HCT116 (cell line): ENCODE measurements at regions not wholly inside any gene's neighbourhood (a gene's known extent, or its start where the extent isn't known, plus 50 kb on each side); places are given as distances from the start of the nearest gene placed in this dataset.

Experiments
- ATAC-seq: fragments of 200-7000 bp; cut with Tn5 transposase; 2 replicates; pipeline ENCODE4 v1.9.1; 2020; ENCODE audit warnings: mild to moderate bottlenecking, moderate library complexity
- BruUV-seq: library from RNA; stranded (reverse); fragments of 400-500 nt; replicated peaks from 2 replicates; lab custom pipeline; 2021; lab: Mats Ljungman, UMichigan
- CTCF ChIA-PET: fragments of 300-600 bp; sonication (Branson Sonifier 250); formaldehyde crosslinking; loops from one replicate; lab custom pipeline; 2021; ENCODE audit warnings: antibody characterized with exemption; lab: Charles Lee
- POLR2A ChIA-PET: fragments of 300-600, 350-600 bp; sonication (Branson Sonifier 250); formaldehyde crosslinking; loops from one replicate; lab custom pipeline; 2021; ENCODE audit warnings: antibody characterized with exemption; lab: Charles Lee
- RAD21 ChIA-PET, 2 experiments: fragments of 300-600 bp; sonication (Branson Sonifier 250); formaldehyde crosslinking; loops; one replicate each; lab custom pipeline; 2023; ENCODE audit warnings: low total read pairs in 2 of 2; ENCODE audit not compliant: uncharacterized antibody in 2 of 2, unreplicated experiment in 2 of 2, low non-redundant PET in 1 of 2; lab: Charles Lee
- DNase-seq: peaks from one replicate; pipeline ENCODE4 v3.0.0-alpha.2; 2010; ENCODE audit warnings: low read depth, low spot score
- H2AFZ ChIP-seq: fragments of 200-600 bp; shearing (Covaris generic), sonication (generic); 2 replicates; pipeline ENCODE4 v1.6.1; 2017; ENCODE audit warnings: low read depth, mixed run types, mixed read lengths, antibody characterized with exemption, low read length; ENCODE audit not compliant: poor library complexity, severe bottlenecking
- H3K27ac ChIP-seq: 2 replicates; pipeline ENCODE4 v1.5.1; 2012; ENCODE audit warnings: low read depth, low read length
- H3K27me3 ChIP-seq: fragments of 200-600 bp; sonication (generic); 2 replicates; pipeline ENCODE4 v1.6.1; 2016; ENCODE audit warnings: mixed run types, low read length, mixed read lengths; ENCODE audit not compliant: insufficient read depth
- H3K36me3 ChIP-seq, 2 experiments: fragments of 200-500 bp in 1 of 2; fragments of 200-600 bp in 1 of 2; sonication (Bioruptor generic) in 1 of 2; sonication (generic) in 1 of 2; 2 replicates each; pipeline versions ENCODE4 v1.5.1 to v1.6.1; 2014 to 2016; ENCODE audit warnings: low read length in 2 of 2, inconsistent platforms in 1 of 2, mixed read lengths in 1 of 2, mixed run types in 1 of 2; ENCODE audit not compliant: insufficient read depth in 2 of 2, control insufficient read depth in 1 of 2
- H3K4me1 ChIP-seq, 2 experiments: fragments of 200-600 bp in 1 of 2; sonication (generic) in 1 of 2; 2 replicates each; pipeline versions ENCODE4 v1.5.1 to v1.6.1; 2012 to 2017; ENCODE audit warnings: low read length in 2 of 2, inconsistent platforms in 1 of 2, mild to moderate bottlenecking in 1 of 2, mixed read lengths in 1 of 2, mixed run types in 1 of 2, moderate library complexity in 1 of 2; ENCODE audit not compliant: insufficient read depth in 2 of 2, control insufficient read depth in 1 of 2
- H3K4me2 ChIP-seq: fragments of 200-600 bp; sonication (generic); 2 replicates; pipeline ENCODE4 v1.6.1; 2017; ENCODE audit warnings: mixed run types, low read length, mixed read lengths
- H3K4me3 ChIP-seq, 2 experiments: fragments of 200-600 bp in 1 of 2; sonication (generic) in 1 of 2; replicated peaks in 1 of 2; 2 replicates each; pipeline ENCODE4 v1.5.1; 2011 to 2016; ENCODE audit warnings: low read length in 2 of 2, control low read depth in 1 of 2, low read depth in 1 of 2, mild to moderate bottlenecking in 1 of 2, mixed read lengths in 1 of 2, mixed run types in 1 of 2
- H3K79me2 ChIP-seq: fragments of 200-600 bp; sonication (generic); 2 replicates; pipeline ENCODE4 v1.6.1; 2017; ENCODE audit warnings: mild to moderate bottlenecking, mixed run types, low read length, moderate library complexity, mixed read lengths; ENCODE audit not compliant: insufficient read depth
- H3K9ac ChIP-seq: fragments of 200-600 bp; sonication (generic); 2 replicates; pipeline ENCODE4 v1.6.1; 2016; ENCODE audit warnings: low read length, mixed read lengths
- H3K9me2 ChIP-seq: fragments of 200-600 bp; sonication (generic), shearing (Covaris generic); 2 replicates; pipeline ENCODE4 v1.6.1; 2017; ENCODE audit warnings: mixed run types, mild to moderate bottlenecking, moderate library complexity; ENCODE audit not compliant: insufficient read depth
- H3K9me3 ChIP-seq, 2 experiments: fragments of 200-500 bp in 1 of 2; fragments of 200-600 bp in 1 of 2; sonication (Bioruptor generic) in 1 of 2; sonication (generic) in 1 of 2; 2 replicates each; pipeline ENCODE4 v1.6.1; 2014 to 2017; ENCODE audit warnings: low read length in 2 of 2, mixed read lengths in 2 of 2, inconsistent platforms in 1 of 2, low read depth in 1 of 2, mild to moderate bottlenecking in 1 of 2, mixed run types in 1 of 2, moderate library complexity in 1 of 2; ENCODE audit not compliant: control insufficient read depth in 1 of 2, insufficient read depth in 1 of 2
- H4K20me1 ChIP-seq: fragments of 200-600 bp; sonication (generic), shearing (Covaris generic); 2 replicates; pipeline ENCODE4 v1.6.1; 2017; ENCODE audit warnings: mixed run types, mild to moderate bottlenecking, moderate library complexity; ENCODE audit not compliant: insufficient read depth
- CBX3 ChIP-seq: IDR thresholded peaks from 2 replicates; pipeline ENCODE4 v1.6.1; 2012; ENCODE audit warnings: low read depth
- CEBPB ChIP-seq: IDR thresholded peaks from 2 replicates; pipeline ENCODE4 v1.6.1; 2012; ENCODE audit warnings: low read depth
- CTCF ChIP-seq, 3 experiments: fragments of 200-600 bp in 1 of 3; sonication (generic) in 1 of 3; IDR thresholded peaks in 2 of 3; conservative IDR thresholded peaks in 1 of 3; 2 replicates each; pipeline ENCODE4 v1.5.1; 2012 to 2017; ENCODE audit warnings: low read depth in 2 of 3, low read length in 2 of 3, antibody characterized with exemption in 1 of 3, borderline replicate concordance in 1 of 3, control low read depth in 1 of 3, mild to moderate bottlenecking in 1 of 3, mixed read lengths in 1 of 3, mixed run types in 1 of 3, moderate library complexity in 1 of 3; ENCODE audit not compliant: insufficient read depth in 1 of 3
- EGR1 ChIP-seq: IDR thresholded peaks from 2 replicates; pipeline ENCODE4 v1.6.1; 2012; ENCODE audit warnings: low read depth
- ELF1 ChIP-seq: IDR thresholded peaks from 2 replicates; pipeline ENCODE4 v1.6.1; 2012; ENCODE audit warnings: low read depth, borderline replicate concordance
- EZH2 ChIP-seq: fragments of 200-600 bp; sonication (generic); IDR thresholded peaks from 2 replicates; pipeline ENCODE4 v1.6.1; 2017; ENCODE audit warnings: antibody characterized with exemption, mixed run types
- EZH2phosphoT487 ChIP-seq: fragments of 200-600 bp; IDR thresholded peaks from 2 replicates; pipeline ENCODE4 v1.6.1; 2018; ENCODE audit warnings: antibody characterized with exemption, borderline replicate concordance
- FOSL1 ChIP-seq: IDR thresholded peaks from 2 replicates; pipeline ENCODE4 v1.6.1; 2012; ENCODE audit warnings: low read depth
- JUND ChIP-seq: IDR thresholded peaks from 2 replicates; pipeline ENCODE4 v1.6.1; 2012
- MAX ChIP-seq: IDR thresholded peaks from 2 replicates; pipeline ENCODE4 v1.6.1; 2012
- POLR2A ChIP-seq: IDR thresholded peaks from 2 replicates; pipeline ENCODE4 v1.7.0; 2011; ENCODE audit warnings: borderline replicate concordance; ENCODE audit not compliant: insufficient read depth, insufficient read length; ENCODE audit errors: extremely low read depth
- POLR2AphosphoS5 ChIP-seq: IDR thresholded peaks from 2 replicates; pipeline ENCODE4 v1.6.1; 2011; ENCODE audit warnings: mild to moderate bottlenecking, low read depth, low read length, moderate library complexity
- RAD21 ChIP-seq: IDR thresholded peaks from 2 replicates; pipeline ENCODE4 v1.6.1; 2012; ENCODE audit warnings: low read depth, mild to moderate bottlenecking
- REST ChIP-seq: IDR thresholded peaks from 2 replicates; pipeline ENCODE4 v1.6.1; 2012; ENCODE audit warnings: low read depth
- SIN3A ChIP-seq: IDR thresholded peaks from 2 replicates; pipeline ENCODE4 v1.6.1; 2012; ENCODE audit warnings: low read depth
- SP1 ChIP-seq: IDR thresholded peaks from 2 replicates; pipeline ENCODE4 v1.6.1; 2012; ENCODE audit warnings: low read depth
- TCF7L2 ChIP-seq: IDR thresholded peaks from 2 replicates; pipeline ENCODE4 v1.7.0; 2011; ENCODE audit warnings: borderline replicate concordance, inconsistent platforms; ENCODE audit not compliant: insufficient read depth, insufficient read length; ENCODE audit errors: extremely low read depth
- ZBTB33 ChIP-seq: IDR thresholded peaks from 2 replicates; pipeline ENCODE4 v1.6.1; 2011; ENCODE audit warnings: mild to moderate bottlenecking, low read length, moderate library complexity; ENCODE audit not compliant: insufficient replicate concordance; ENCODE audit errors: extremely low read depth
- ZFX ChIP-seq: fragments of 450-650 bp; IDR thresholded peaks from 2 replicates; pipeline ENCODE4 v1.6.1; 2017
- intact Hi-C: fragments of 100-400 bp; cut with micrococcal nuclease; formaldehyde crosslinking; loops from 2 replicates; pipeline ENCODE4 v1.10.0; 2022

GRCh38 chr2:136232456-136233172 is 114.7 kb upstream of the CXCR4 start:
- no TSS peak for BruUV-seq

More at GRCh38 chr2:136232456-136233172, 114.7 kb upstream of the CXCR4 start:
- H4K20me1 ChIP-seq, result no peaks in the 10 kb centered on the region
- H3K27me3 ChIP-seq, result 0 out of 2 replicates have a peak, but pooled peaks cover 8% of the 10 kb centered on the region
- no peak overlapping the region for H3K4me2 ChIP-seq
- no peak for ATAC-seq
- no peaks in the 10 kb centered on the region for H3K9me3 ChIP-seq
- no peak for DNase-seq
- H3K4me1 ChIP-seq, result peaks cover 16 to 22% of the 10 kb centered on the region in 2 experiments
- CTCF ChIA-PET, result no interaction called here
- TF ChIP-seq SP1 (no peak), EZH2phosphoT487 (no peak), ZBTB33 (no peak), EGR1 (no peak), CBX3 (no peak), POLR2AphosphoS5 (no peak), SIN3A (no peak), FOSL1 (no peak), ZFX (no peak), JUND (no peak), CEBPB (no peak), REST (no peak), ELF1 (no peak), RAD21 (no peak), MAX (no peak), CTCF (IDR thresholded peaks at IDR 0.05 in 2 of 3, conservative IDR thresholded peaks at IDR 0.05 in 1 of 3; ENCODE audit: borderline replicate concordance in 1 of 3, insufficient read depth in 1 of 3, low read depth in 2 of 3, low read length in 2 of 3) (no peak), EZH2 (no peak), TCF7L2 (no peak), POLR2A (no peak)
- H3K36me3 ChIP-seq, result no peaks in the 10 kb centered on the region
- RAD21 ChIA-PET, result no interaction called here
- H3K4me3 ChIP-seq, result no peak overlapping the region
- H3K79me2 ChIP-seq, result no peaks in the 10 kb centered on the region
- no peak overlapping the region for H2AFZ ChIP-seq
- intact Hi-C loops, result no loop called here
- no peaks in the 10 kb centered on the region for H3K9me2 ChIP-seq
- H3K9ac ChIP-seq, result no peak overlapping the region
- H3K27ac ChIP-seq, result no peak overlapping the region
- POLR2A ChIA-PET, result no interaction called here
